Thyroid gland (tissue), 4 donors: ENCODE measurements at regions not wholly inside any gene's neighbourhood (a gene's known extent, or its start where the extent isn't known, plus 50 kb on each side); places are given as distances from the start of the nearest gene placed in this dataset.
A peak's percentile ranks its signal among the peaks of the same experiment; 100 is the strongest.

Source experiments
- DNase-seq, 2 donors: peaks; one replicate each; pipeline ENCODE4 v3.0.0-alpha.2; 2019
- H3K27ac ChIP-seq, 3 donors: fragments of 200-600 bp; sonication (generic); 1 replicate in 2 of 3; 2 replicates in 1 of 3; pipeline ENCODE4 v1.5.1; 2016 to 2019; ENCODE audit warnings: mild to moderate bottlenecking in 1 of 3, moderate library complexity in 1 of 3
- H3K27me3 ChIP-seq: fragments of 200-600 bp; sonication (generic); one replicate; pipeline ENCODE4 v1.5.1; 2019
- H3K36me3 ChIP-seq, 2 donors: fragments of 200-600 bp; sonication (generic); one replicate each; pipeline ENCODE4 v1.5.1; 2016 to 2019
- H3K4me1 ChIP-seq, 2 donors: fragments of 200-600 bp; sonication (generic); one replicate each; pipeline ENCODE4 v1.5.1; 2017 to 2019
- H3K4me3 ChIP-seq, 3 donors: fragments of 200-600 bp; sonication (generic); replicated peaks in 1 of 3; 1 replicate in 2 of 3; 2 replicates in 1 of 3; pipeline ENCODE4 v1.5.1; 2016; ENCODE audit warnings: mild to moderate bottlenecking in 1 of 3
- H3K9me3 ChIP-seq: fragments of 200-600 bp; sonication (generic); one replicate; pipeline ENCODE4 v1.5.1; 2017
- CTCF ChIP-seq, 6 experiments: fragments of 200-600 bp in 3 of 6; fragments of 450-650 bp in 3 of 6; sonication (generic) in 3 of 6; IDR thresholded peaks; one replicate each; pipeline ENCODE4 v1.5.1; 2016 to 2019; ENCODE audit warnings: antibody characterized with exemption in 6 of 6, mild to moderate bottlenecking in 2 of 6, inconsistent platforms in 1 of 6, moderate library complexity in 1 of 6
- POLR2A ChIP-seq, 2 donors: fragments of 450-650 bp; IDR thresholded peaks; one replicate each; pipeline ENCODE4 v1.6.1; 2017; ENCODE audit warnings: antibody characterized with exemption in 2 of 2, mild to moderate bottlenecking in 2 of 2, moderate library complexity in 1 of 2
- WGBS, 2 donors: methylation state at CpG; one replicate each; pipeline ENCODE4 v1.1.5; 2017; 5-methylcytosine and 5-hydroxymethylcytosine counted together
- intact Hi-C: fragments of 100-400 bp; cut with DNase I; formaldehyde crosslinking; loops from one replicate; pipeline ENCODE4 v1.15.1; 2023

DNA sequence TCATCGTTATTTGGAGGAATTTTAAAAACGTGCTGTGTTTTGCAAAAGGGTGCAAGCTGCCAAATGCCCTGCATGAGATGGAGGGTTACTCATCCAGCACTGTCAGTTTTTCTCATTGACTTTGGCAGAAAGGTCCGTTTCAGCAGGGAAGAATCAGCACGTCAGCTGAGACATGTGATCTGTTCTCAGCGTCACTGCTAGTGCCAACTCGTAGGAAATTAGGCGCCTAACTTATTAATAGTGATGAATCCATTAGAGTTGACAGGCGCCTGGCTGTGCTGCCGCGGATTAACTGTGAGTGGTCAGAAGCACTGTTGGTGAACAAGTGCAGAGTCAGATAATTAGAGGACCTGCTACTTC, 175.5 kb upstream of the FOXQ1 start:
- H3K9me3 ChIP-seq = no peaks in the 10 kb centered on the region
- no peaks in the 10 kb centered on the region for H3K36me3 ChIP-seq
- no peak overlapping the region for H3K4me3 ChIP-seq
- peaks cover 9 to 27% of the 10 kb centered on the region in 2 donors for H3K4me1 ChIP-seq
- intact Hi-C loops = no loop called here
- DNase-seq = peak; percentile 14 to 27
- WGBS, 2 donors = 35 to 47% methylated on average over 10 of the region's 10 CpGs
- peak overlapping the region in 2 of 3 donors; percentile 35 to 66 for H3K27ac ChIP-seq
- no peak for TF ChIP-seq POLR2A (IDR thresholded peaks at IDR 0.05)
- no peak for TF ChIP-seq CTCF (IDR thresholded peaks at IDR 0.05)
- no peaks in the 10 kb centered on the region for H3K27me3 ChIP-seq

GRCh38 chr6:1135726-1136414, 176.0 kb upstream of the FOXQ1 start:
- peak overlapping the region in 2 of 3 donors; percentile 35 to 66 for H3K27ac ChIP-seq
- TF ChIP-seq CTCF (IDR thresholded peaks at IDR 0.05) (no peak), POLR2A (IDR thresholded peaks at IDR 0.05) (no peak)
- H3K9me3 ChIP-seq = no peaks in the 10 kb centered on the region
- H3K4me1 ChIP-seq = peaks cover 14 to 33% of the 10 kb centered on the region in 2 donors
- no peak for DNase-seq
- 59 to 60% methylated on average over 7 of the region's 7 CpGs for WGBS, 2 donors
- no peaks in the 10 kb centered on the region for H3K27me3 ChIP-seq
- H3K4me3 ChIP-seq = no peak overlapping the region
- intact Hi-C loops = no loop called here
- no peaks in the 10 kb centered on the region for H3K36me3 ChIP-seq

DNA sequence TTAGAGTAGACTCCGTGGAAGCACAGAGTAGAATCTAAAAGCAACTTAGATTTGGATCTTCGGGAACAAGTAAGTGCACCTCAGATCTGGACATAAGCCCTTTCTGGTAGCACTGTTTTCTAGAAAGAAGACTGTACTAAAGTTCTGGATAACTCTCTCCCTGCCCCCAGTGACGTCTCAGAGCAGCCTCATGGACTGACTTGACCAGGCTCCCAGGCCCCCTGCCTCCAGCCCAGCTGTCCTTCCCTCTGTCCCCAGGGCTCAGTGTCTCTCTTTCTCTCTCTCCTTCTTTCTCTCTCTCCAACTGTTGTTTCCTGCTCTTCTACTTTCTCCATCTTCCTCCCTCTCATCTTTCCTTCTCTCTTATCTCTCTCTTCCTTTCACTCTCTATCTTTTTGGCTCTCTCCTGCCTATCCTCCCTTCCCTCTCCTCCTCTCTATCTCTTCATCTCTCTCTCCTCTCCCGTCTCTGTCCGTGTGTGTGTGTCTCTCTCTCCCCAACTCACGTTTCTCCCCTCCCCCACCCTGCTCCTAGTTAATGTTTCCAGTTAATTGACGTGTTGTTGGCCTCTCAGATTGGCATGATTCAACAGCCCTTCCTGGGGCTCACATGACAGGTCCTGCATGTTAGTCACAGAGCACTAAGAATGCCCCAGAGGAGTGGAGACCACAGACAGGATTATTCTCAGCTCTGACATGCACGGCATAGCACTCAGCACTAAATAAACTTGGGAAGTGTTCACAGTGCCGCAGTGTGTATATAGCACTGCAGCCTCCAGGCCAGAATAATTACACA, 180.4 kb upstream of the FOXQ1 start:
- DNase-seq = peak; percentile 63 to 68
- 28 to 29% methylated on average over 9 of the region's 9 CpGs for WGBS, 2 donors

GRCh38 chr6:1130709-1131108, 181.2 kb upstream of the FOXQ1 start:
- WGBS, 2 donors = 25 to 27% methylated on average over 5 to 7 of the region's 7 CpGs
- peak; percentile 75 to 77 for DNase-seq
- Histone ChIP-seq H3K9me3 (no peaks in the 10 kb centered on the region), H3K27me3 (no peaks in the 10 kb centered on the region), H3K27ac (peak overlapping the region; percentile 83 to 96 (median 88)), H3K4me1 (peaks cover 19 to 40% of the 10 kb centered on the region in 2 donors), H3K4me3 (no peak overlapping the region), H3K36me3 (no peaks in the 10 kb centered on the region)
- intact Hi-C loops = no loop called here
- TF ChIP-seq CTCF (IDR thresholded peaks at IDR 0.05) (no peak), POLR2A (IDR thresholded peaks at IDR 0.05) (peak in 1 of 2 donors; percentile 15)

More for the DNA sequence above, 180.4 kb upstream of the FOXQ1 start:
- no peaks in the 10 kb centered on the region for H3K9me3 ChIP-seq
- H3K4me1 ChIP-seq = peaks cover 19 to 46% of the 10 kb centered on the region in 2 donors
- H3K27me3 ChIP-seq = no peaks in the 10 kb centered on the region
- no peak overlapping the region for H3K4me3 ChIP-seq
- H3K36me3 ChIP-seq = no peaks in the 10 kb centered on the region
- peak overlapping the region; percentile 83 to 96 (median 88) for H3K27ac ChIP-seq
- TF ChIP-seq CTCF (IDR thresholded peaks at IDR 0.05) (no peak), POLR2A (IDR thresholded peaks at IDR 0.05) (peak in 1 of 2 donors; percentile 22)
- intact Hi-C loops = no loop called here

DNA sequence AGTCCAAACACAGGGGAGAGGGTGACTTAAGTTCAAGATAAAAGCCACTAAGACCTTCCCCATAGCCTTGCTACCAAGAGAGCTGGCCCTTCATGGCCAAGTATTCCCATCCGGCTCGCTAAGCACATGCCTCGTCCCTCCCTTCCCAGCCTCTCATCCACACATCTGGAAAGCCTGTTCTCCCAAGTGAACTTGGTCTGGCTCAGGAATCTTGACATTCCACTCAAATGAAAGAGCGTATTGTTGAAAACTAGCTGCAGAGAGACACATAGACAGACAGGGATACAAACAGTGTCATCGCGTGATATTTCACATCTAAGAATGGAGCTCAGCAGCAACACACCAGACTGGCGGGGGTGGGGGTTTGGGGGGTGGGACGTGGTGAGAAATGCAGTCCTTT, 182.8 kb upstream of the FOXQ1 start:
- Histone ChIP-seq H3K9me3 (no peaks in the 10 kb centered on the region), H3K4me3 (no peak overlapping the region), H3K27me3 (no peaks in the 10 kb centered on the region), H3K27ac (no peak overlapping the region), H3K4me1 (peaks cover 19 to 38% of the 10 kb centered on the region in 2 donors), H3K36me3 (no peaks in the 10 kb centered on the region)
- no peak for DNase-seq
- no peak for TF ChIP-seq CTCF (IDR thresholded peaks at IDR 0.05)
- TF ChIP-seq POLR2A (IDR thresholded peaks at IDR 0.05) = no peak
- 83 to 89% methylated on average over 8 of the region's 8 CpGs for WGBS, 2 donors
- intact Hi-C loops = no loop called here
